CD14-positive monocyte (primary cell): ENCODE measurements at regions not wholly inside any gene's neighbourhood (a gene's known extent, or its start where the extent isn't known, plus 50 kb on each side); places are given as distances from the start of the nearest gene placed in this dataset.

Experiments used
- DNase-seq, 3 donors: peaks; one replicate each; pipeline ENCODE4 v3.0.0-alpha.2; 2011 to 2022
- H2AFZ ChIP-seq: 2 replicates; pipeline ENCODE4 v1.6.0; 2012; ENCODE audit warnings: mild to moderate bottlenecking, low read depth, low read length, inconsistent platforms; ENCODE audit not compliant: insufficient read depth, poor library complexity, severe bottlenecking
- H3K27ac ChIP-seq, 2 donors: 1 replicate in 1 of 2; 2 replicates in 1 of 2; pipeline ENCODE4 v1.5.1; 2012 to 2013; ENCODE audit warnings: low read length in 2 of 2, control low read depth in 1 of 2, inconsistent platforms in 1 of 2, low read depth in 1 of 2, mild to moderate bottlenecking in 1 of 2
- H3K27me3 ChIP-seq, 2 donors: one replicate each; pipeline versions ENCODE4 v1.6.0 to v1.6.1; 2011 to 2013; ENCODE audit warnings: low read length in 2 of 2; ENCODE audit not compliant: control insufficient read depth in 2 of 2, insufficient read depth in 2 of 2
- H3K36me3 ChIP-seq, 2 donors: replicated peaks in 1 of 2; 1 replicate in 1 of 2; 2 replicates in 1 of 2; pipeline versions ENCODE4 v1.5.1 to v1.6.1; 2012 to 2013; ENCODE audit warnings: low read length in 2 of 2, control low read depth in 1 of 2, inconsistent platforms in 1 of 2, mild to moderate bottlenecking in 1 of 2; ENCODE audit not compliant: insufficient read depth in 2 of 2, control insufficient read depth in 1 of 2
- H3K4me1 ChIP-seq, 2 donors: 1 replicate in 1 of 2; 2 replicates in 1 of 2; pipeline versions ENCODE4 v1.5.1 to v1.6.1; 2012 to 2013; ENCODE audit warnings: low read length in 2 of 2, control low read depth in 1 of 2, inconsistent platforms in 1 of 2, mild to moderate bottlenecking in 1 of 2, moderate library complexity in 1 of 2; ENCODE audit not compliant: insufficient read depth in 2 of 2, control insufficient read depth in 1 of 2
- H3K4me2 ChIP-seq: replicated peaks from 2 replicates; pipeline ENCODE3; 2012; ENCODE audit warnings: low read length, moderate library complexity, mild to moderate bottlenecking; ENCODE audit not compliant: poor library complexity, severe bottlenecking; ENCODE audit errors: extremely low read depth
- H3K4me3 ChIP-seq, 3 experiments: fragments of 200-600 bp in 1 of 3; sonication (generic) in 1 of 3; replicated peaks in 1 of 3; 1 replicate in 2 of 3; 2 replicates in 1 of 3; pipeline ENCODE4 v1.5.1; 2011 to 2013; ENCODE audit warnings: low read length in 3 of 3, mild to moderate bottlenecking in 3 of 3, control low read depth in 2 of 3, low read depth in 2 of 3, inconsistent platforms in 1 of 3, moderate library complexity in 1 of 3
- H3K79me2 ChIP-seq: 2 replicates; pipeline ENCODE4 v1.6.0; 2012; ENCODE audit warnings: mild to moderate bottlenecking, control low read depth, inconsistent platforms, low read length, moderate library complexity; ENCODE audit not compliant: insufficient read depth
- H3K9ac ChIP-seq: 2 replicates; pipeline ENCODE4 v1.6.0; 2017; ENCODE audit warnings: low read length, mild to moderate bottlenecking; ENCODE audit not compliant: insufficient read depth, poor library complexity, severe bottlenecking
- H3K9me3 ChIP-seq, 2 donors: replicated peaks in 1 of 2; 1 replicate in 1 of 2; 2 replicates in 1 of 2; pipeline versions ENCODE4 v1.5.1 to v1.6.1; 2012 to 2013; ENCODE audit warnings: low read length in 2 of 2, control low read depth in 1 of 2; ENCODE audit not compliant: control insufficient read depth in 1 of 2, insufficient read depth in 1 of 2
- H4K20me1 ChIP-seq: 2 replicates; pipeline ENCODE4 v1.6.0; 2012; ENCODE audit warnings: mild to moderate bottlenecking, low read length, control low read depth, moderate library complexity; ENCODE audit not compliant: insufficient read depth
- H3K27ac Mint-ChIP-seq, 7 donors: one replicate each; pipeline ENCODE4 v1.8.0; 2020; ENCODE audit warnings: mild to moderate bottlenecking in 7 of 7, mixed read lengths in 7 of 7, moderate library complexity in 6 of 7, inconsistent platforms in 2 of 7
- H3K27me3 Mint-ChIP-seq, 3 donors: one replicate each; pipeline ENCODE4 v1.8.0; 2021 to 2022; ENCODE audit warnings: low read depth in 3 of 3, mild to moderate bottlenecking in 3 of 3, mixed read lengths in 3 of 3, moderate library complexity in 3 of 3, inconsistent platforms in 1 of 3
- H3K36me3 Mint-ChIP-seq, 2 donors: one replicate each; pipeline ENCODE4 v1.8.0; 2020; ENCODE audit warnings: mixed read lengths in 2 of 2, inconsistent platforms in 1 of 2, mild to moderate bottlenecking in 1 of 2
- H3K4me1 Mint-ChIP-seq: one replicate; pipeline ENCODE4 v1.8.0; 2020; ENCODE audit warnings: mild to moderate bottlenecking, mixed read lengths
- H3K4me3 Mint-ChIP-seq, 2 donors: one replicate each; pipeline ENCODE4 v1.8.0; 2020; ENCODE audit warnings: mild to moderate bottlenecking in 2 of 2, mixed read lengths in 2 of 2, moderate library complexity in 1 of 2
- H3K9me3 Mint-ChIP-seq, 7 donors: one replicate each; pipeline ENCODE4 v1.8.0; 2020 to 2022; ENCODE audit warnings: mixed read lengths in 7 of 7, mild to moderate bottlenecking in 6 of 7, moderate library complexity in 6 of 7, inconsistent platforms in 2 of 7
- WGBS: methylation state at CpG from one replicate; pipeline ENCODE4 v1.1.5; 2013; ENCODE audit warnings: missing lambda C conversion rate; ENCODE audit not compliant: insufficient coverage; 5-methylcytosine and 5-hydroxymethylcytosine counted together
- intact Hi-C, 2 donors: fragments of 100-400 bp; cut with micrococcal nuclease; formaldehyde crosslinking; loops; one replicate each; pipeline versions ENCODE4 v1.15.0 to v1.15.1; 2023
- TF ChIP-seq, protein P1 (sequence below): fragments of 200-600 bp; IDR thresholded peaks from one replicate; pipeline ENCODE4 v1.8.0; 2022; ENCODE audit warnings: antibody characterized with exemption, mild to moderate bottlenecking

DNA sequence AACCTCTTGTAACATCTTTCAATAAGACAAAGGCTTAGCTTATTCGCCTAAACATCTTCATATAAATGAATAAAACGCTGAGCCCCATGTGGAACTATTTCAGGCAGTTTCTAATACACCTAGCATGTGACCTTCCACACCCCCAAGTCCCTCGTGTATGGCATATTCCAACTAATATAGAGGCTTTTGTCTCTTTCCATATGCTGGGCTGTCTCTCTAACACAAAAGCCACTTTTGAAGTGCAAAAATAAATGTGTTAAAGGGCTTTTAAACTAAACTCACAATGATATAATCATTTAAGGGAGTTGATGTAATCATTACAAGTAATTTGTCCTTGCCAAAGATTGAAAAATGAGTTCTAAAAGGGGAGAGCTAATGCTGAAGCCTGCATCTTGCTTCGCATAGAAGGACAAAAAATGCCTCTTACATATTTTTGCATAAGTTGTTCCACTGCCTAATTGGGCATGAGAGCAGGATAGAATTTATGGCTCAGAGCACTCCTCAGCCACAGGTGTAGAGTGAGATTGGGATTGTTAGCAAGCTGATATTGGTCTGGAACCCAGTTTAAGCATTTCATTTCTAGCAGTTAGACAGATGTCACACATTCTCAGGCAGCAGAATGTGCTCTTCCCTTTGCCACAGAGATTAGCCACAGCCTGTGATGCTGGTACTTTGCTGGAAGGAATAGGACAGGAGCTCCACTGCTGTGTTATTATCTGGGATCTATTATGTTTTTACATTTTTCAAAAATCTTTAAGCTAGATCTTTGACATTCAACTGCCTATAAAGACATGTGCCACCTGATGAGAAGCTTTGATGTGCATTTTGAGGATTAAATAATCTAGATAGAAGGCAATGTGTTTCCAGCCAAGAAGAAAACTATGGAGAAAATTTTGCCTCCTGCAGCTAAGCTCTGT, 1044.4 kb downstream of the ADGRL2 start:
- no peak overlapping the region for H3K27ac Mint-ChIP-seq
- Histone ChIP-seq H3K27me3 (no peaks in the 10 kb centered on the region), H3K4me2 (no peak overlapping the region), H3K36me3 (no peaks in the 10 kb centered on the region), H3K4me1 (no peaks in the 10 kb centered on the region), H3K79me2 (no peaks in the 10 kb centered on the region), H4K20me1 (no peaks in the 10 kb centered on the region), H3K27ac (no peak overlapping the region), H3K9me3 (no peaks in the 10 kb centered on the region), H2AFZ (no peak overlapping the region), H3K4me3 (no peak overlapping the region), H3K9ac (no peak overlapping the region)
- no peaks in the 10 kb centered on the region for H3K36me3 Mint-ChIP-seq
- TF ChIP-seq, protein P1, sequence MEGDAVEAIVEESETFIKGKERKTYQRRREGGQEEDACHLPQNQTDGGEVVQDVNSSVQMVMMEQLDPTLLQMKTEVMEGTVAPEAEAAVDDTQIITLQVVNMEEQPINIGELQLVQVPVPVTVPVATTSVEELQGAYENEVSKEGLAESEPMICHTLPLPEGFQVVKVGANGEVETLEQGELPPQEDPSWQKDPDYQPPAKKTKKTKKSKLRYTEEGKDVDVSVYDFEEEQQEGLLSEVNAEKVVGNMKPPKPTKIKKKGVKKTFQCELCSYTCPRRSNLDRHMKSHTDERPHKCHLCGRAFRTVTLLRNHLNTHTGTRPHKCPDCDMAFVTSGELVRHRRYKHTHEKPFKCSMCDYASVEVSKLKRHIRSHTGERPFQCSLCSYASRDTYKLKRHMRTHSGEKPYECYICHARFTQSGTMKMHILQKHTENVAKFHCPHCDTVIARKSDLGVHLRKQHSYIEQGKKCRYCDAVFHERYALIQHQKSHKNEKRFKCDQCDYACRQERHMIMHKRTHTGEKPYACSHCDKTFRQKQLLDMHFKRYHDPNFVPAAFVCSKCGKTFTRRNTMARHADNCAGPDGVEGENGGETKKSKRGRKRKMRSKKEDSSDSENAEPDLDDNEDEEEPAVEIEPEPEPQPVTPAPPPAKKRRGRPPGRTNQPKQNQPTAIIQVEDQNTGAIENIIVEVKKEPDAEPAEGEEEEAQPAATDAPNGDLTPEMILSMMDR = no peak
- H3K9me3 Mint-ChIP-seq = peaks cover 0 to 4% (median 0%) of the 10 kb centered on the region in 7 donors
- no peaks in the 10 kb centered on the region for H3K4me1 Mint-ChIP-seq
- H3K4me3 Mint-ChIP-seq = no peak overlapping the region
- peaks cover 0 to 3% (median 0%) of the 10 kb centered on the region in 3 donors for H3K27me3 Mint-ChIP-seq
- intact Hi-C loops = no loop called here
- WGBS = no CpG with 5 or more reads among the region's 4 CpGs
- no peak for DNase-seq

DNA sequence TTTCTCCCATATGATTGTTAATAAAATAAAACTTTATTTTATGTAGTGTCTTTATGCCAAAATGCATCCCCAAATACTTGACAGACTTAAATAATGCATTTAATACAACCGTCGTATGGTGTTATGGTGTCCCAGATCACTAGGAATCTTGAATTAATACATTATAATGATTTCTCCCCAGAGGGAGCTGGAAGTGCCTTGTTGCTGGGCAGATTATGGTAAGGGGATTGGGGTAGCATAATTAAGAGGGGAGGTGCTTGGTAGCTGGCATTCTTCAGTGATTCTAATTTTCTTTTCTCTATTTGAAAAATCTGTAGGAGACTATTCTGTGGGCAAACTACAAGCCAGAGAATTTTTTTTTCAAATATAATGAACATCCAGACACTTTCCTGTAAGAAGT, 1043.7 kb downstream of the ADGRL2 start:
- DNase-seq = no peak
- Histone ChIP-seq H3K27ac (no peak overlapping the region), H3K4me3 (no peak overlapping the region), H4K20me1 (no peaks in the 10 kb centered on the region), H3K9me3 (no peaks in the 10 kb centered on the region), H3K79me2 (no peaks in the 10 kb centered on the region), H3K9ac (no peak overlapping the region), H3K4me1 (no peaks in the 10 kb centered on the region), H3K27me3 (no peaks in the 10 kb centered on the region), H3K4me2 (no peak overlapping the region), H2AFZ (no peak overlapping the region), H3K36me3 (no peaks in the 10 kb centered on the region)
- no CpG with 5 or more reads among the region's 2 CpGs for WGBS
- Mint-ChIP-seq H3K27ac (no peak overlapping the region), H3K27me3 (peaks cover 0 to 3% (median 0%) of the 10 kb centered on the region in 3 donors), H3K36me3 (no peaks in the 10 kb centered on the region), H3K4me1 (no peaks in the 10 kb centered on the region), H3K9me3 (peaks cover 0 to 4% (median 0%) of the 10 kb centered on the region in 7 donors), H3K4me3 (no peak overlapping the region)
- TF ChIP-seq, protein P1 = no peak
- intact Hi-C loops = no loop called here
